Lower leg skin (tissue), 4 donors: ENCODE measurements at regions not wholly inside any gene's neighbourhood (a gene's known extent, or its start where the extent isn't known, plus 50 kb on each side); places are given as distances from the start of the nearest gene placed in this dataset.

Experiments
- DNase-seq, 2 donors: peaks; one replicate each; pipeline ENCODE4 v3.0.0-alpha.2; 2019; ENCODE audit warnings: low spot score in 2 of 2
- H3K4me3 ChIP-seq: fragments of 200-600 bp; sonication (generic); 2 replicates; pipeline ENCODE4 v1.5.1; 2017; ENCODE audit warnings: mild to moderate bottlenecking, low read depth; ENCODE audit not compliant: poor library complexity, severe bottlenecking
- POLR2A ChIP-seq, 2 donors: fragments of 450-650 bp; IDR thresholded peaks; one replicate each; pipeline ENCODE4 v1.6.1; 2016 to 2017; ENCODE audit warnings: antibody characterized with exemption in 2 of 2, mild to moderate bottlenecking in 1 of 2, moderate library complexity in 1 of 2
- whole genome bisulfite sequencing, 2 donors: methylation state at CpG; one replicate each; pipeline ENCODE4 v1.1.5; 2018; 5-methylcytosine and 5-hydroxymethylcytosine counted together
- intact Hi-C: fragments of 100-400 bp; cut with DNase I; formaldehyde crosslinking; loops from one replicate; pipeline ENCODE4 v1.15.0; 2023; ENCODE audit warnings: low total_unique reads
- TF ChIP-seq, protein P1 (sequence below), 3 donors: fragments of 450-650 bp; IDR thresholded peaks; one replicate each; pipeline ENCODE4 v1.5.1; 2016; ENCODE audit warnings: antibody characterized with exemption in 3 of 3, mild to moderate bottlenecking in 3 of 3, moderate library complexity in 2 of 3

DNA sequence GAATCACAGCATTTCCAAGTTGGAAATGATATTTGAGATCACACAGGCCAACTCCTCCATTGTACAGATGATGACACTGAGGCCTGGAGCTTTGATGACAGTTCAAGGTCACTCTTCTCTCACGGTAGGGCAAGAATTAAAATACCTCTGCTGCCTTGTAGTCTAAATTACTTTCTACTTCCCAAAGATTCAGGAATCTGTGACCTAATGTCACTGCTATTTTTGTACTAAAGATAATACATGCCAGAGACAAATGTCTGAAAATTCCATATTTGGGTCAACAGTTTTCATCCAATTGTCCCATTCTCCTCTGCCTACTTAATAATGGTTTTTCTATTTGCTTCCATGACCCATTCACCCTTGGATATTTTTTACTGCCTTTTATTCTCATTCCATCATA lies 160.0 kb downstream of the SOD2 start:
- H3K4me3 ChIP-seq = no peak overlapping the region
- intact Hi-C loops = no loop called here
- TF ChIP-seq POLR2A (IDR thresholded peaks at IDR 0.05) = no peak
- TF ChIP-seq, protein P1, sequence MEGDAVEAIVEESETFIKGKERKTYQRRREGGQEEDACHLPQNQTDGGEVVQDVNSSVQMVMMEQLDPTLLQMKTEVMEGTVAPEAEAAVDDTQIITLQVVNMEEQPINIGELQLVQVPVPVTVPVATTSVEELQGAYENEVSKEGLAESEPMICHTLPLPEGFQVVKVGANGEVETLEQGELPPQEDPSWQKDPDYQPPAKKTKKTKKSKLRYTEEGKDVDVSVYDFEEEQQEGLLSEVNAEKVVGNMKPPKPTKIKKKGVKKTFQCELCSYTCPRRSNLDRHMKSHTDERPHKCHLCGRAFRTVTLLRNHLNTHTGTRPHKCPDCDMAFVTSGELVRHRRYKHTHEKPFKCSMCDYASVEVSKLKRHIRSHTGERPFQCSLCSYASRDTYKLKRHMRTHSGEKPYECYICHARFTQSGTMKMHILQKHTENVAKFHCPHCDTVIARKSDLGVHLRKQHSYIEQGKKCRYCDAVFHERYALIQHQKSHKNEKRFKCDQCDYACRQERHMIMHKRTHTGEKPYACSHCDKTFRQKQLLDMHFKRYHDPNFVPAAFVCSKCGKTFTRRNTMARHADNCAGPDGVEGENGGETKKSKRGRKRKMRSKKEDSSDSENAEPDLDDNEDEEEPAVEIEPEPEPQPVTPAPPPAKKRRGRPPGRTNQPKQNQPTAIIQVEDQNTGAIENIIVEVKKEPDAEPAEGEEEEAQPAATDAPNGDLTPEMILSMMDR (IDR thresholded peaks at IDR 0.05) = no peak
- 60 to 82% methylated on average over 1 of the region's 1 CpG for WGBS, 2 donors
- no peak for DNase-seq

- intact Hi-C loops = no loop called here
- DNase-seq = no peak
Measured at GRCh38 chr6:159532155-159532554, 160.9 kb downstream of the SOD2 start.

GRCh38 chr6:159529934-159530333 lies 163.1 kb downstream of the SOD2 start:
- TF ChIP-seq, protein P1 (IDR thresholded peaks at IDR 0.05) = no peak
- TF ChIP-seq POLR2A (IDR thresholded peaks at IDR 0.05) = no peak
- no peak overlapping the region for H3K4me3 ChIP-seq
- intact Hi-C loops = no loop called here
- WGBS, 2 donors = 36 to 47% methylated on average over 7 of the region's 7 CpGs
- no peak for DNase-seq

More at GRCh38 chr6:159532155-159532554, 160.9 kb downstream of the SOD2 start:
- TF ChIP-seq, protein P1 (IDR thresholded peaks at IDR 0.05) = no peak
- no peak for TF ChIP-seq POLR2A (IDR thresholded peaks at IDR 0.05)
- H3K4me3 ChIP-seq = no peak overlapping the region
- 91 to 99% methylated on average over 6 of the region's 6 CpGs for WGBS, 2 donors

GRCh38 chr6:159527351-159527750 lies 165.7 kb downstream of the SOD2 start:
- no peak overlapping the region for H3K4me3 ChIP-seq
- intact Hi-C loops = no loop called here
- 90 to 100% methylated on average over 1 of the region's 1 CpG for WGBS, 2 donors
- no peak for TF ChIP-seq POLR2A (IDR thresholded peaks at IDR 0.05)
- TF ChIP-seq, protein P1 (IDR thresholded peaks at IDR 0.05) = no peak
- no peak for DNase-seq

DNA sequence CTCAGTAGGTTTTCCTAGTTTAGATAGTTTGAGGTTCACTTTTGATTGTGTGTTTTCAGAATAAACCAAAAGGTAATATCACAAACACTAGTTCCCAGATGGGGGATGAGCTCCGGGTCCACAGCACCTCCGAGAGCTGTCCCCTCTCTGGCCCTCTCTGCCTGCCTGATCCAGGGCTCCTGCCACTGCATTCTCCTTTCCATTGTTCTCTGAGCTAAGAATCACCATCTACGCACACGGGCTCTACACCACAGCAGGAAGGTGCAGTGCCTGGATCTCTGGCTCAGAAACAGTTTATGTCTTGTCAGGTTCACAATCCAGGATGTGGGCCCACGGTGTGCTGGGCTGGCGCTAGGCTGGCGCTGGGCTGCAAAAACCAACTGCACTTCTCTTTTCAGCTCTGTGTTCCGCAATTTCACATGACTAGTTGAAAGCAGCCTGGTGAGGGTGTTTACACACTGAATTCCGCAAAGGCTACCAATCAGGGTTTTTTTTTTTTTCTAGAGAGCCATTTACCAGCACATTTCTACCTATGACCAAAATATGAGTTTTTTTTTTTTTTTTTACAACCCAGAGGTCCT lies 167.5 kb downstream of the SOD2 start:
- 86 to 95% methylated on average over 9 of the region's 9 CpGs for WGBS, 2 donors

More for the DNA sequence above, 167.5 kb downstream of the SOD2 start:
- DNase-seq = no peak
- TF ChIP-seq POLR2A (IDR thresholded peaks at IDR 0.05) = no peak
- TF ChIP-seq, protein P1 (IDR thresholded peaks at IDR 0.05) = no peak
- intact Hi-C loops = no loop called here
- no peak overlapping the region for H3K4me3 ChIP-seq
